Heart left ventricle (tissue), 16 donors: ENCODE measurements at regions not wholly inside any gene's neighbourhood (a gene's known extent, or its start where the extent isn't known, plus 50 kb on each side); places are given as distances from the start of the nearest gene placed in this dataset.

Experiments used
- ATAC-seq, 4 donors: fragments of 200-7000 bp; cut with Tn5 transposase; one replicate each; pipeline ENCODE4 v1.9.1; 2020 to 2022; ENCODE audit warnings: moderate library complexity in 4 of 4, mild to moderate bottlenecking in 3 of 4, moderate number of reproducible peaks in 1 of 4
- DNase-seq, 5 donors: peaks; one replicate each; pipeline ENCODE4 v3.0.0-alpha.2; 2020
- H3K27ac ChIP-seq, 12 donors: fragments of 200-600 bp; sonication (generic) in 4 of 12; one replicate each; pipeline versions ENCODE4 v1.5.0 to v1.8.0; 2016 to 2022; ENCODE audit warnings: mild to moderate bottlenecking in 2 of 12
- H3K27me3 ChIP-seq, 9 donors: fragments of 200-600 bp; sonication (generic) in 2 of 9; one replicate each; pipeline versions ENCODE4 v1.5.1 to v1.8.0; 2016 to 2022; ENCODE audit warnings: mild to moderate bottlenecking in 3 of 9
- H3K36me3 ChIP-seq, 9 donors: fragments of 200-600 bp; sonication (generic) in 2 of 9; one replicate each; pipeline versions ENCODE4 v1.5.0 to v1.8.0; 2018 to 2022; ENCODE audit warnings: mild to moderate bottlenecking in 2 of 9
- H3K4me1 ChIP-seq, 12 donors: fragments of 200-600 bp; sonication (generic) in 4 of 12; one replicate each; pipeline versions ENCODE4 v1.5.0 to v1.8.0; 2016 to 2022; ENCODE audit warnings: mild to moderate bottlenecking in 3 of 12
- H3K4me3 ChIP-seq, 12 donors: fragments of 200-600 bp; sonication (generic) in 4 of 12; one replicate each; pipeline versions ENCODE4 v1.5.0 to v1.8.0; 2017 to 2022; ENCODE audit warnings: mild to moderate bottlenecking in 9 of 12, moderate library complexity in 4 of 12
- H3K9me3 ChIP-seq, 12 donors: fragments of 200-600 bp; sonication (generic) in 4 of 12; one replicate each; pipeline versions ENCODE4 v1.5.0 to v1.8.0; 2016 to 2022; ENCODE audit warnings: mild to moderate bottlenecking in 1 of 12
- CTCF ChIP-seq, 12 donors: fragments of 200-600 bp; sonication (generic) in 4 of 12; IDR thresholded peaks; one replicate each; pipeline versions ENCODE4 v1.5.0 to v1.8.0; 2018 to 2022; ENCODE audit warnings: antibody characterized with exemption in 12 of 12, mild to moderate bottlenecking in 5 of 12
- POLR2A ChIP-seq, 2 donors: fragments of 450-650 bp; IDR thresholded peaks; one replicate each; pipeline ENCODE4 v1.6.1; 2017; ENCODE audit warnings: antibody characterized with exemption in 2 of 2, mild to moderate bottlenecking in 2 of 2, moderate library complexity in 2 of 2
- WGBS, 4 donors: extraction: QIAGEN DNeasy Blood & Tissue Kit in 2 of 4; methylation state at CpG; one replicate each; pipeline versions ENCODE4 v1.1.5 to v1.1.7; 2013 to 2018; 5-methylcytosine and 5-hydroxymethylcytosine counted together
- intact Hi-C, 10 donors: fragments of 100-400 bp; cut with DNase I; formaldehyde crosslinking; loops; one replicate each; pipeline versions ENCODE4 v1.11.1 to v1.14.2; 2022
- donor health status: ischemic (EF 13 %, LVEDD 7.1; RV severe dilation, severe dysfunction).
- donor health status: healthy with polysubstance abuse.
- donor health status: DM: no; HTN: yes; CAD: no.
- donor health status: DM: no; HTN: no; CAD: no.
- donor health status: ischemic (EF 25% LVEDD 6.9; RV normal size, moderate dysfunction).
- donor health status: ischemic (EF 25% LVEDD 5.7; RV mildly dilated, moderate dysfunction).
- donor health status: healthy.
- donor health status: DM: yes; HTN: yes; CAD: no.
- donor health status: ischemic (EF 35%, LVEDD 5.7; RV mildly dilated, moderate dysfunction).
- donor health status: nonischemic (EF 11% LVEDD 7.7; RV severe dilation, severe dysfunction).
- donor health status: DM: yes; HTN: yes; CAD: no.
- donor health status: PGD.
- donor health status: ischemic (EF 29% LVEDD 5.4; RV normal size, mild dysfunction).
- donor health status: nonischemic (EF 23%, LVEDD 6.1; RV moderate dilation, normal function).

GRCh38 chr4:73687421-73687820, 52.9 kb upstream of the CXCL8 start:
- H3K27ac ChIP-seq, result no peak overlapping the region
- intact Hi-C loops, result no loop called here
- DNase-seq (no peak), ATAC-seq (no peak)
- WGBS, 4 donors, result 90 to 96% (median 93%) methylated on average over 1 of the region's 1 CpG
- peaks cover 0 to 21% (median 0%) of the 10 kb centered on the region in 12 donors for H3K4me1 ChIP-seq
- no peak overlapping the region for H3K4me3 ChIP-seq
- TF ChIP-seq POLR2A (IDR thresholded peaks at IDR 0.05) (no peak), CTCF (IDR thresholded peaks at IDR 0.05) (no peak)
- H3K27me3 ChIP-seq, result no peaks in the 10 kb centered on the region
- H3K9me3 ChIP-seq, result no peaks in the 10 kb centered on the region
- H3K36me3 ChIP-seq, result no peaks in the 10 kb centered on the region

- DNase-seq (no peak), ATAC-seq (no peak)
- H3K9me3 ChIP-seq, result no peaks in the 10 kb centered on the region
- H3K4me3 ChIP-seq, result no peak overlapping the region
- no peaks in the 10 kb centered on the region for H3K27me3 ChIP-seq
- intact Hi-C loops, result no loop called here
- H3K36me3 ChIP-seq, result no peaks in the 10 kb centered on the region
- TF ChIP-seq POLR2A (IDR thresholded peaks at IDR 0.05) (no peak), CTCF (IDR thresholded peaks at IDR 0.05) (no peak)
- H3K4me1 ChIP-seq, result peaks cover 0 to 11% (median 0%) of the 10 kb centered on the region in 12 donors
- H3K27ac ChIP-seq, result no peak overlapping the region
These were observed 50.2 kb upstream of the CXCL8 start for GRCh38 chr4:73690051-73690738.
